ENCODE measurements at regions not wholly inside any gene's neighbourhood (a gene's known extent, or its start where the extent isn't known, plus 50 kb on each side); places are given as distances from the start of the nearest gene placed in this dataset.
"Not testable (repeated sequence)": the region's sequence is repeated elsewhere in the genome, so short reads cannot be mapped to it uniquely, and the experiment has no call there.

DNA sequence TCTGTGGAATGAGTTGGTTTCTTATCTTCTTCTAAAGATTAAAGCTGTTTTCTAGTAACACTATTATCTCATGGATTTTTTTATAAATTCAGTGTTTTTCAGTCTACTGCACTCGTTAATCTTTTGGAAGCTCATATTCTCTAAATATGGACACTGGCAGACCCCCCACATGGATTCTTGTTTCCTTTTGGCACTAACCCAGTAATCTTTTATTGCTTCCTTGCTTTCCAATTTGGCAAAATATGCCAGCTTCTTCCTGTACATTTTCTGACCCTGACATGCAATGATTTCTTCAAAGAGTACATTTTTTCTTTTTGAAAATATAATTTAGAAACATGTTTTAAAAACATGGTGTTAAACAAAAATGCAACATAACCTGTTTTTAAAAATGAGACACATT lies 474.2 kb upstream of the FTMT start:
- peak; percentile 10 for DNase-seq

DNA sequence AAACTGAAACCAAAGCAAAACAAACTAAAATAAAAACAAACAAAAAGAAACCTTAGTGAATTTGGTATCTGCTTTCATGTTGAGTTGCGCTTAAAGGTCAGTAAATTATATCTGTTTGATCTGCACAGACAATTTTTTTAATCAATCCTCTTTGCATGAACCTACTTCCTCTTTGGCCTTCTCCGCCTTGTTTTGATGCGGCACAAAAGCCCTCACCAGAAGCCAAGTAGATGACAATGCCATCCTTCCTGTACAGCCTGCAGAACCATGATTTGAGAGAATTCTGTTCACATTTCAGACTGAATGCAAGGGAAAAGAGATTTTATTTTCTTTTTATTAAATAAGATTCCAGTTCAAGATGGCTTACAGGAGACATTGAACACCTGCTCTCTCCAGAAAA lies 473.6 kb upstream of the FTMT start:
- DNase-seq = peak; percentile 10

GRCh38 chr5:121378559-121379359 lies 472.9 kb upstream of the FTMT start:
- DNase-seq = no peak

DNA sequence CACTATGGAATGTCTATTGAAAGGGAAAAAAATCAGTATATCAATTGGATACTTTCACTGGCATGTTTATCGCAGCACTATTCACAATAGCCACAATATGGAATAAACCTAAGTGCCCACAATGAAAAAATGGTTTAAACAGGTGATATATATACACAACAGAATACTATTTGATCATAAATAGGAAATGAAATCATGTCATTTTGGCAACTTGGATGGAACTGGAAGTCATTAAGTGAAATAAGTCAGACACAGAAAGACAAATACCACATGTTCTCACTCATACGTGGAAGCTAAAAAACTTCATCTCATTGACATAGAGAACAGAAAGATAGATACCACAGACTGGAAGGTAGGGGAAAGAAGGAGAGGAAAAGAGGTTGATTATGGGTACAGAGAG lies 471.6 kb upstream of the FTMT start:
- peak; percentile 5 for DNase-seq

GRCh38 chr5:121384359-121384758 lies 467.3 kb upstream of the FTMT start:
- DNase-seq = no peak

DNA sequence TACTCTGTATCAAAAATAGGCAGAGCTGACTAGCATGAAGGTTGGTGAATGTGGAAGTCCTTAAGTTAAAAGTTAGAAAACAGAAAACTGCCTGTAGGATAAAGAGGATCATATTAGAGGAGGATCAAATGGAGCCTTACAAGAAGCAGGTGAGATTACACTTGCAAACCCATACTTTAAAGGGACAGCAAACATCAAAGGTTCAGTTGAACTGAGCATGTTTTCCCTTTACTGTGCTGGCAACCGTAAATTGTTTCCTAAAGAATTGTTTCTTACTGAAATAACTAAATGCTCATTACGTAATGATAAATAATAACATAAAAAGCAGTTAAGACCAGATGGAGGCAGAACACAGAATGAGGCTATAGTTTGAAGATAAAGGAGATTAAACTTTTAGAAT lies 465.3 kb upstream of the FTMT start:
- DNase-seq = no peak

GRCh38 chr5:121396716-121397115 lies 455.0 kb upstream of the FTMT start:
- DNase-seq = no peak

DNA sequence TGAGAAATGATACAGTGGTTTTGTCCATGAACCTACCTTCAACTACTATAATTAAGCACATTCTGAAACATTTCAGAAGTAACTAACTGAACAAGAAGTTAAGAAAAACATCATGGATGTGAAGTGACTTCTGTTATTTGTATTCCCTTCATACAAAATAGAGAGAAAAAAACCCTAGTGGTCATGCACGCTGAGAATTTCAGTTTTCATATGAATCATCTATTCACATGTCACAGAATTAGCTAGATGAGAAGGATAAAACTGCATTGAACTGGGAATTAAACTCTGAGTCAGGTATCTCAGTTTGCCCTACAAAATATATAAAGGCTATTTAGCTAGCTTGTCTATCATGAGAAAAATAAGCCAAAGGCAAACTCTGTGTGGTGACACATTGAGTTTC lies 451.8 kb upstream of the FTMT start:
- DNase-seq = no peak

- no peak for DNase-seq
These were observed 442.9 kb upstream of the FTMT start for GRCh38 chr5:121408778-121409177.

GRCh38 chr5:121415270-121415669 lies 436.4 kb upstream of the FTMT start:
- DNase-seq = no peak

GRCh38 chr5:121421646-121422045 lies 430.0 kb upstream of the FTMT start:
- DNase-seq = no peak

GRCh38 chr5:121424976-121425375 lies 426.7 kb upstream of the FTMT start:
- DNase-seq = no peak

- no peak for DNase-seq
These were observed 425.5 kb upstream of the FTMT start for GRCh38 chr5:121426153-121426552.

GRCh38 chr5:121429761-121430160 lies 421.9 kb upstream of the FTMT start:
- no peak for DNase-seq

- no peak for DNase-seq
These were observed 421.1 kb upstream of the FTMT start for GRCh38 chr5:121430538-121430937.

DNA sequence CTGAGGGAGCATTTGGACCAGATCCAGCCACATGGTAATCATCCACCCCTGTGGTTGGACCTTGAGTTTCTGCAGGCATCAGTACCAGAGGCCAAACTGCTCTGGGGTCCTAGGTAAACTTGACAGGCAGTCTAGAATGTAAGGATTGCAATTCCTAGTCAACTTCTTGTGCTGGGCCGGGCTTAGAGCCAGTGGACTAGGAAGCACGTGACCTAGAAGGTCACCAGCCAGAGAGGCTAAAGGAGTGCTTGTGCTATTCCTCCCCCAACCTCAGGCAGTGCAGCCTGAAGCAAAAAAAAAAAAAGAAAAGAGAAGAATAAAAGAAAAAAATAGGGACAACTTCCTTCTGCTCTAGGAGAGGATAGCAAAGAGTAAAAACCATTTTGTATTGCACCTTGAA lies 406.2 kb upstream of the FTMT start:
- no peak for DNase-seq

DNA sequence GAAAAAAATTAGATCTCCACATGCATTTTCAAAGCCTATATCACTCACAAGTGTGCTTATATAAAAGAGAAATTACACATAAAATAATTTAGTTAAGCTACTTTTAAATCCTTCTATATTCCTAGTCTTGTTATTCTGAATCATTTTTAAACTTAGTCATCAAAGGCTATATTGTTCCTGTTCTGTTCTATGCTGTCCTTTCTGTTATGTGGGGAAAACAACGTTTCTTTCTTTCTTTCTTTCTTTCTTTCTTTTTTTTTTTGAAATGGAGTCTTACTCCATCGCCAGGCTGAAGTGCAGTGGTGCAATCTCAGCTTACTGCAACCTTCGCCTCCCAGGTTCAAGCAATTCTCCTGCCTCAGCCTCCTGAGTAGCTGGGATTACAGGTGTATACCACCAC lies 389.2 kb upstream of the FTMT start:
- no peak for DNase-seq

DNA sequence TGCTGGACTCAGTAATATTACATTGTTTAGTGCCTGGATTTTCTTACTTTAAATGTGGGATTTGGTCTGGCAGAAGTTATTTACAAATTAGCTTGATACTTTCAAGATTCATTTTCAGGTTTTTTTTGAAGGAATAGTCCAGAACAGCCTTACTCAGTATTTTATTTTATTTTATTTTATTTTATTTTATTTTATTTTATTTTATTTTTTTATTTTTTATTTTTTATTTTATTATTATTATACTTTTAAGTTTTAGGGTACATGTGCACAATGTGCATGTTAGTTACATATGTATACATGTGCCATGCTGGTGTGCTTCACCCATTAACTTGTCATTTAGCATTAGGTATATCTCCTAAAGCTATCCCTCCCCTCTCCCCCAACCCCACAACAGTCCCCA lies 380.5 kb upstream of the FTMT start:
- DNase-seq = not testable (repeated sequence)

DNA sequence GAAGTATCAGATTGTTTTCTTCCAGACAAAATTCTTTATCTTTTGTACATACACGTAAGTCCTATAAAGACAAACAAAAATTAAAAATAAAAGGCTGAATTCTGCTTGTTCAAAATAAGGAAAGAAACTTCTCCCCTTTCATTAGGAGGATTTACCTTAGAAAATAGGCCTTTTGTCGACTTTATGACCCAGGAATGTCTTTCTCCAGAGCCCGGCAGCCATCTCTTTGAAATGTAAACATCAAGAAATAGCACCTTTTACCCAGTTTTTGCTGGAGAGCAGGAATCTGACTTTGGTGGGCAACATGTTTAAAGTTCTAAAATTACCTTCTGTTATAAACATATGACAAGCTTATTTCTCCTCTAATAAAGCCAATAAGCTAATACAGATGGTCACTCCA lies 373.0 kb upstream of the FTMT start:
- no peak for DNase-seq

- no peak for DNase-seq
These were observed 372.3 kb upstream of the FTMT start for GRCh38 chr5:121479337-121479736.

- DNase-seq = no peak
These were observed 366.4 kb upstream of the FTMT start for GRCh38 chr5:121485281-121485680.

DNA sequence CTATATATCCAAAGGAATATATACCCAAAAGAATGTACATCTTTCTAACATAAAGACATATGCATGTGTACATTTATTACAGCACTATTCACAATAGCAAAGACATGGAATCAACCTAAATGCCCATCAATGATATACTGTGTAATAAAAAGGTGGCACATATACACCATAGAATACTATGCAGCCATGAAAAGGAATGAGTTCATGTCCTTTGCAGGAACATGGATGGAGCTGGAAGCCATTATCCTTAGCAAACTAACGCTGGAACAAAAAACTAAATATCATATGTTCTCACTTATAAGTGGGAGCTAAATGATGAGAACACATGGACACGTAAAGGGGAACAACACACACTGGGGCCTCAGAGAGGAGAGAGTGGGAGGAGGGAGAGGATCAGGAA lies 365.7 kb upstream of the FTMT start:
- not testable (repeated sequence) for DNase-seq

GRCh38 chr5:121489972-121490371 lies 361.7 kb upstream of the FTMT start:
- DNase-seq = no peak

GRCh38 chr5:121497176-121497575 lies 354.5 kb upstream of the FTMT start:
- no peak for DNase-seq

- no peak for DNase-seq
These were observed 351.4 kb upstream of the FTMT start for GRCh38 chr5:121500310-121500709.
